ENCODE measurements at regions not wholly inside any gene's neighbourhood (a gene's known extent, or its start where the extent isn't known, plus 50 kb on each side); places are given as distances from the start of the nearest gene placed in this dataset.

DNA sequence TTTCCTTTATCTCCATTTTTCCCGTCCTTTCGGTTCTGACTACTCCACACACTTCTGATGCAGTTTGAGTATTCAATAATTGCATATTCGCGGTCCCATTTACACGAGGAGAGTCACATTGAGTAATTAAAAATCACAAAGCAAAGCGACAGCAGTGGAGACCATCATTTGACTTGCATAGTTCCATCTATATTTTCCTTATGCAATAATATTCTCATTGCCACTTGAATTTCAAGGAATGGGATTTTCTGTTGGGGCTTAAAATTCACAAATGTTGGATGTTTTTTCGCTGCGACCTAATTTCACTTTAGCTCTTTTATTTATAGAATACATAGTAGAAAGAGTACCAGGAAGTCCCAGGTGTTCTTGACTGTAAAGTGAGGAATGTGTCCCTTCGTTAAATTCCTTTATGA is 186.8 kb downstream of the ZEB2 start:
- DNase-seq (ENCODE audit: low read depth): no peak

DNA sequence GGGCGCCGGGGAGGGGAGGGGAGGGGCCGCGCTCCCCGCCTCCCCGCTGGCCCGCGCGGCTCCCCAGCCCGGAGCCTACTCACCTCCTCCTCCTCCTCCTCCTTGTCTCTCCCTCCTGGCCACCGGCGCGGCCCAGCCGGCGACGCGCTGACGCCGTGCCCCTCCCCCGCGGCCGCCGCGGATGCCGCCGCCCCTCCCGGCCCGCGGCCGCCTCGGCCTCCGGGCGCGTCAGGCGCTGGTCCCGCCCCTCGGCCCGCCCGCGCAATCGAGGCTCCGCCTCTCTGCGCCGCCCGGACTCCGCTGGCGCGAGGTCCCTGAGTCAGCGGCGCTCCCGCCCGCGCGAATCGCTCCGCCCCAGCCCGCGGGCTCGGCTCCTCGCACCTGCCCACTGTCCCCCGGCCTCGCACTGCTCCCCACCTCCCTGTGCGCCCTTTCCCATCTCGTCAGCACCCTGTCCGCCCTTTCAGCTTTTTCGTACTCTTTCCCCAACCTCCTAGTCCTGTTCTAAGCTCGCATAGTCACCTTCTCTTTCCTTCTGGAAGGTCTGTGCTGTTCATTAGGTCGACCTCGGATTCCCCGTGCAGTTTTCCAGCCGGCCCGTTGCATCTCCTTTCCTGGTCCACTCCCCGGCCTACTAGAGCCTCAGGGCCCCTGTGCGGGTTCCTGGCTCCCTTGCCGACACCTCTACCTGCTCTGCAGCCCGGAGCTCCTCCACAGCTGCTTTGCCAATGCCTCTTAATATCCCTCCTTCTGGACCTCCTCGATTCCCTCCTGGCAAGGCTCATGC is 187.4 kb downstream of the ZEB2 start:
- DNase-seq (ENCODE audit: low read depth): peak; percentile 73

DNA sequence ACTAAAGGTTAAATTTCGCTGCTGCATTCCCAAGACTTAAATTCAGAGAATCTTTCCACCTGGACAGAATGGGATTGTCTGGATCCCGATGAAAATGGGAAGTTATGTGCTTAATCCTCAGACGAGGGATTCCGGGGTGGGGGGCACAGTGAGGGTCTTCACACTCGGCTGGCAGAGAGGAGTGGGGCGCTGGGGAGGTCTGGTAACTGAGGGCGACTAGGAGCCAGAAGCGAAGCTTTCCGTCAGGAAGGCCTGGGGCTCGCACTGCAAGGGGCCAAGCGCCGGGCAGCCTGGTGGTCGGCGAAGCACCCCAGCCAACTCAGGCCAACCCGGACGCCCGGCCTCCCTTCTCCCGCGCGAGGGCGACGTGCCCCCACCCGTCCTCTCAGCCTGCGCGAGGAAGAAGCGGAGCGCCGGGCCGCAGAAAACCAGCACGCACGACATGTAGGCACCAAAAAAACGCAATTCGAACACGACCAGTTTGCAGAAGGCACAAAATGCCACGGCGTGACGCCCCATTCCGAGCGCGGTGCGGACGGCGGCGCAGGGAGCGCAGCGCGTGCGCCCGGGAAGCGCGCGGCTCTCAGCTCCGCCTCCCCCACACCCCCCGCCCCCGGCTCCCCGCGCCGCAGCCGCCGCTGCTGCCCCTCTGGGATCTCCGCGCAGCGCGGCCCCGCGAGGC is 188.1 kb downstream of the ZEB2 start:
- DNase-seq (ENCODE audit: low read depth): peak; percentile 54

DNA sequence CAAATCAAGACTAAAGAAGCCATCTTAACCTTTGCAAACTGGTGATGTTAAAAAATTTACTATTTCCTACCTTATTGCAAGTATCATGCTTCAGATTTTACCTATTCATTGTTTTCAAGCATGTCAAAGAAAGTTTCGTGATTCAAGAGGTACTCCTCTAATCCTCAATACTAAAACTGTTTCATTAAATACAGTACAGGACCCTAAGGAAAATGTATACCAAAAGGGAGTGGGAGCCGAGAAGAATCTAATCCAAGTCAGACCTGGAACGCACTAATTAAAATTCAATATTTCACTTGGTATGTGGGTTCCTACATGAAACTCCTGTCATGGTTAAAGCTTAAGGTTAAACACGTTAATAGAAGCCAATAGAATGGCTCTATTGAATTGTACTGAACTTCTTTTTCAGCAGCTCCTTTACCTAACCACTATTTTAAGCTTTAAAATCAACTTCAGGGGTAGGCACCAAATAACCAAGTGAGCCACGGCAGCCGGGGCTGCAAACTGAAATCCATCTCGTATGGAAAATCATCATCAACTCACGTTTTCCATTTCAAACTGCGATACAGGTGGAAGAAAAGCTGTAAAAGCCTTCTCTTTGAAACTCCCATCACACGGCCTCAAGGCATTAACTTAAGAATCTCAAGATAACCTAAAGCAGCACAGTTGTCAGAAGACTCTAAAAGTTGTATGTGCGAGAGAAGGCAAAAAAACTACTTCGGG is 188.8 kb downstream of the ZEB2 start:
- no peak for DNase-seq (ENCODE audit: low read depth)

DNA sequence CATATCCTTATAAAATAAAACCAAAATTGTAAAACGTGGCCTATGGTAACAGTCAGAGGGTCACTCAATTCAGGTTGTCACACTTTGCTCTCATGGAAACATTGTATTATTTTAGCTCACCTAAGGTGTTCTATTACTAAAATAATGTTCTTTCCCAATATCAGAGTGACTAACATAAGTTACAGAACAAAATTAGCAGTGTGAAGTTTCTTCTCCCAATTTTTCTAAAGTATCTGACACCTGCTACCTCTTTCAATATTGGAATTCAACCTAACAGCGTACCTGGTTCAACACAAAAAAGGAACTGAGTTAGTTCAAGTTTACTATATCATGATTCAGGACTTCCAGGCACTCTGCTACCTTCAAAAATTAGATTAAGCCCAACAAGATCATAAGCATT is 190.4 kb downstream of the ZEB2 start:
- DNase-seq (ENCODE audit: low read depth): no peak

DNA sequence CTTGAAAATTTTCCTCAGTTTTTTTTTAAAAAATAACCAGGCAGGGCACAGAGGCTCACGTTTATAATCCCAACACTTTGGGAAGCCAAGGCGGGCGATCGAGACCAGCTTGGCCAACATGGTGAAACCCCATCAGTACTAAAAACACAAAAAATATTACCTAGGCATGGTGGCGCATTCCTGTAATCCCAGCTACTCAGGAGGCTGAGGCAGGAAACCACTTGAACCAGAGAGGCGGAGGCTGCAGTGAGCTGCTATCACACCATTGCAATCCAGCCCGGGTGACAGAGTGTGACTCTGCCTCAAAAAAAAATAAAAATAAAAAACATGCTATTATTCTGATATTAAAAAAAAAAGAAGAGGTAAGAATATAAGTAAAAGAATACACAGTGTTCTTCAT is 191.0 kb downstream of the ZEB2 start:
- DNase-seq (ENCODE audit: low read depth): no peak

DNA sequence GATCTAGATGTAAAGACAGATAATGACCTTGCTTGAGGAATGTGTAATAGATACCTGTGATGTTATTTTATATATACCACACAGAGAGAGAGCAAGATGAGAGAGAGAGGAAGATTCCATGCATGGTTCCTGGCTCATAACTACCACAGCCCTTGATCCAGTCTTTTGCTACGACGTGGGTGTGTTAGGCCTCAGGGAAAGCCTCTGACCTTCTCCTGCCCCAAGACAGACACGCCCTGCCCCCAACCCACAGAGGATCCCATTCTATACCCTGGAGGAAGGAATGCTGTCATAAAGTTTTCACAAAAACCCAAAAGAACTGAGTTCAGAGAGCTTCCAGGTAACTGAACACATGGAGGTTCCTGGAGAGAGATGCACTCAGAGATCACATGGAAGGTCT is 193.1 kb downstream of the ZEB2 start:
- no peak for DNase-seq (ENCODE audit: low read depth)

DNA sequence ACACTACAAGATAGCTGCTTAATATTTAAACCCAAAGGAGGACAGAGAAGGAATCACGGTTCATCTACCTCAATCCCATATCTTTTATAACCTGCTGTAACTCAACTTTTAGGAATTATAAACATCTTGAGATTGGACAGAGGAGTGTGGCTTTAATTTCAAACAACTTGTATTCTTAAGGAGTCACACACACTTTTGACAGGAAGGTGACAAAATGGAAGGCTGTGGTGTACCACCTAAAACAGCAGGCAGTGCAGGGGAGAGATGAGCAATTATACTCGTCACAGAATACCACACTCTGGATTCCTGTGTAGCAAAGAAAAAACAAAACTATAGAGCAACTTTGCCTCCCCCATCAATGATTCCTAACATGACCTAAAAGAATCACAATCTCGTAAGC is 194.8 kb downstream of the ZEB2 start:
- no peak for DNase-seq (ENCODE audit: low read depth)

DNA sequence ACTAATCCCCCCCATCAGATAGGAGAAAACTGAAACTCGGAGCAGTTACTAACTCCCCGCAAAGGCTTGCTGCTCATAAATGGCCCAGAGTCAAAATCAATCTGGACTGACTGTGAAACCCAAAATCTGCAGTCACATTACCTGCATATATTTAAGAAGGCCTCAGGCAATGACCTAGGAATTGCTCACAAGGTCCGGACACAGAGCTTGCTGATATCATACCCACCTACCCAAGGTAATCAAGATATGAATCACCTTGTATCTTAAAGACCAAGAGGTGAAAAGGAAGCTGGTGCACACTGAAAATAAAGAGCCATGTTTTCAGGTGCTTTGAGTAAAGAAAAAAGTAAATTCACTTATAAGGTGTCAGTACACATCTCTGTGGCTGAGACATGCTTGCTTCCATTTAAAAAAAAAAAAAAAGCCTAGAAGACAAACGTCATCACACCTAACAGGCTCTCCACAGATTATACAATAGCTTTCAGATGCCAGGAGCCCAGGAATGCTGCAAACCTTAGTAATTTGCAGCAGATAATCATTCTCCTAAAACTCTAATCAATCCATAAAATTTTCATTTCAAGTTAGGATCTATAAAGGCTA is 195.4 kb downstream of the ZEB2 start:
- DNase-seq (ENCODE audit: low read depth): no peak

DNA sequence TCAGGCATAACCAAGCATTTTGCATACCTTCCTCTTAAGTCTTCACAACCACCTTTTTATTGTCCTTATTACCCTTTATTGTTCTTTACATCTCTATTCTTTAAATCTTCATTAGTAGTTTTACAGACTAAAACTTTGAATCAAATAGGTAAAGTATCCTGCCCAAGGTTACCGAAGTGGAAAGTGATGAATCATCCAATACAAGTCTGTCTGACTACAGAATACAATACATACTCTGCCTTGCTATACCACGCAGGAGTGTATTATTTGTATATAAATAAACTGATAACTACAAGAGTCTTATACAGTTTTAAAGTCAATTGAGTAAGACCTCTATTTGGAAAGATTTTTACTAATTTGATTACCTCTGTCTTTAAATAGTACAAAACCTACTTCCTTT is 196.0 kb downstream of the ZEB2 start:
- DNase-seq (ENCODE audit: low read depth): no peak

DNA sequence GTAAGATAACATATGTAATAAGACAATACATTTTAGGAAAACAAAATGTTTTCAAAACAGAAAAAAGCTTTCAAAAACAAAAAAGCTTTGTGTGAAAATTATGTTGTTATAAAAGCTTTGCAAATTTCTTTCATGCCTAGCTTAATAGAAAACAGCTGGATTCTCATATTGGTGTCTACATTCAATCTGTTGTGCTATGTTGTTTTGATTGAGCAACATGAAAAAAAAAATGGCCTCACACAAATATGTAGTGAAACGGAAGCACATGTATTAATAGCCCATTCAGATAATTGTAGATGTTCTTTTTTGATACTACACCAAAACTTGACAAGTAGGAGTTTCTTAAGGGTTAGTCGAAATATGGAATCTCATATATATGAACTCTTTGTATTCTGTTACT is 197.5 kb downstream of the ZEB2 start:
- no peak for DNase-seq (ENCODE audit: low read depth)

DNA sequence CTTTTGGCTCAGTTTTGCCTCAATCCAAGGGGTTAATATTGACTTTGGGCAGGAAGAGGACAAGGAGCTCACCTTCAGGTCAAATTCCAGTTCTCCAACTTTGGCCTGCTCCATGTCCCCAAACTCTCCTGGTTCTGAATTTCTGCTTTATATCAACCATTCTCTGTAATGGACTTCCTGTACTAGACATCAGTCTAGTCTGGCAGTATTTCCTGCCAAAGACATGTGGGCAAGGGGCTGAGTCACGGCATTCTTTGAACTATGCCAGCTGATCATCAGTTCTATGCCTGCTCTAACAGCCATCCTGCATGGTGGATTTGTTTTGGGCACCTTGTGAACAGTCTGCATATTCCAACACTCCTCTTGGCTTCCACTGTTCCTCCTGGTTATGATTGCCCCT is 199.4 kb downstream of the ZEB2 start:
- peak; percentile 29 for DNase-seq (ENCODE audit: low read depth)

DNA sequence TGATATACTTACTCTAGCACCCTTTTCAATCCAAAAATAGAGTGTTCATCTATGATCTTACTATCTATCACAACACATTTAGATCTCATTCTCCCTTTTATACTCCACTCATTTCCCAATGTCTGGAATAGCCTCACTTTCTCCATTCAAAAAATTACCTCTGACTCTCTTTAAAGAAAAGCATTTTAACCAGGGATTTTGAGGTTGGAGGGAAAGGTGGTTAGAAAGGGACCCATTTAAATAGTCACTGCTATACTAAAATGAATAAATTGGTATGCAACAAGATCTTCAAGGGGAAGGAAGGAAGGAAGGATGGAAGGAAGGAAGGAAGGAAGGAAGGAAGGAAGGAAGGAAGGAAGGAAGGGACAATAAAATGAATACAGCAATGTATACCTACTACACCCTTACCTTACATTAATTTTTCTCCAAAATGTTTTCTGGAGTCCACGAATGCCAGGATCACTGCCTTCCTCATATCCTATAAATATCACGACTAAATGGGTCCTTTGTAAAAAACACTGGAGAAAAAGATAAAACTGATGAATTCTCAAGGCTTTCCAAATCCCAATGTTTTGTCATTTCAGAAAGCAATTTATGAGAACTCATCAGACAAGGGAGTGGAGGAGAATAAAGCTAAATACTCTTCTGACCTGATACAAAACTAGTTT is 202.7 kb downstream of the ZEB2 start:
- DNase-seq (ENCODE audit: low read depth): no peak

DNA sequence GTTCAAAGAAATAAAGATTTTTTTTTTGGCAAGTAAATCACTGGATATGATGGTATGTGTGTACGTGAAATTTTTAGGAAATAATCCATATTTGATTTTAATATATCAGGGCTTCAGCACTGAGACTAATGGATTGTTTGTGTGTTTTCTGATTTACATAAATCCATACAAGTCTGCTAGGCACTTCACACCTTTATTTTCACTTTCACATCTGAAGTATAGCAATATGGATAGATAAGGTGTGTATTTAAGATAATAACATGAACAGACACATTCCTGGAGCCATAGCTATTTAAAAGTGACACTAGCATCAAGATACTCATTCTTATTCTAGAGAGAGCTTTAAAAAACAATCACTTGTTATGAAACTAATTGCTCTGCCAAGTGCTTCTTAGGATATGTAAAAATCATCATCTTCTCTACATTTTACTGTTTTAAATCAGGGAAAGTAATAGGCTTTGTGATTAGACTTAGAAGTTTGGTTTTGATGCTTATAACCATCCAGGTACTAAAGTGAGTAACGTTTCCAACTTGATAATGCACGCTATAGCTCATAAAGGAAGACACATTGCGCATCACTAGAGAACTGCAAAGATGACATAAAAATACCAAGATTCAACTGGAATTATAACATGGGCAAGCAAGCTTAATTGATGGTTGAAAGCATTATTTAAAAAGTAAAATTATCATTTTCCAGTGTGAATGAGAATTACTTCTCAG is 208.9 kb downstream of the ZEB2 start:
- no peak for DNase-seq (ENCODE audit: low read depth)

DNA sequence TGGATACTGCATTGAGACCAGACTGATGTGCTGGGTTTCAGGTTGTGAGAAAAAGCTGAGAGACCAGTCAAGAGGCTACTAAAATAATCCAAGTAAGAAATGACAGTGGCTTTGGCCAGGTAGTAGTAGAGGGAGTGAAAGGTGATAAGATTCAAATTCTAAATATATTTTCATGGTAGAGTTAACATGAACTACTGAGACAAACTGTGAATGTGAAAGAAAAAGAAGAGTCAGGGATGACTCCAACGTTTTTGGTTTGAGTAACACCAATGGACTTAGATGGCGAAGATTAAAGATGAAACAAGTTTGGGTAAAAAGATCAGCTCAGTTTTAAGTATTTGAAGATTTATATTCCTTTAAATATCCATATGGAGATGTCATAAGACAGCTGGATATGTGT is 209.4 kb downstream of the ZEB2 start:
- DNase-seq (ENCODE audit: low read depth): no peak

DNA sequence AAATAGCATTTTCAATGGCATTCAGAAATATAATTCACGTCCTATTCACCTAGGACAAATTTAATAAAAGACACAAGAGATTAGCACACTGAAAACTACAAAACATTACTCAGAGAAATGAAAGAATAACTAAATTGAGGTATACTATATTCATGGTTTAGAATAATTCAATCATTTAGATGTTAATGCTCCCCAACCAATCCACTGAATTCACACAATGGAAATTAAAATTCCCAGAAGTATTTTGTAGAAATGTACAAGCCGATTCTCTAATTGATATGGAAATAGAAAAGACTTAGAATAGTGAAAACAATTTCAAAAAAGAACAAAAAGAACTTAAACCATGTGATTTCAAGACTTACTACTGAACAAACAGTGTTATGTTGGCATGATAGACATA is 212.2 kb downstream of the ZEB2 start:
- DNase-seq (ENCODE audit: low read depth): no peak

DNA sequence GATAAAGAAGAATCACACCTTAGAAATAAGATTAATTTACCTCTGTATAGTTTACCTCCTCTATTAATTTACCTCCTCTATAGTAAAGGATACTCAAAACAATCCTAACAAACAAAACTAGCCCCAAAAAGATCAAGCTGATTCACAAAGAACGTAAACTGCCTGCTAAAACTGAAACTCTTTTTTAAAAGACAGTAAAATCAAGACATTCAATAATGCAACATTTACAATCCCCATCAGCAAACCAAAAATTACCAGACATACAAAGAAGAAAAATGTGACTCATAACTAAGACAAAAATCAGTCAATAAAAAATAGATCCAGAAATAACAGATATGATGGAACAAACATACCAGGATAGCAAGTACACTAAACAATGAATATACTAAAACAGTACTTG is 215.7 kb downstream of the ZEB2 start:
- no peak for DNase-seq (ENCODE audit: low read depth)

DNA sequence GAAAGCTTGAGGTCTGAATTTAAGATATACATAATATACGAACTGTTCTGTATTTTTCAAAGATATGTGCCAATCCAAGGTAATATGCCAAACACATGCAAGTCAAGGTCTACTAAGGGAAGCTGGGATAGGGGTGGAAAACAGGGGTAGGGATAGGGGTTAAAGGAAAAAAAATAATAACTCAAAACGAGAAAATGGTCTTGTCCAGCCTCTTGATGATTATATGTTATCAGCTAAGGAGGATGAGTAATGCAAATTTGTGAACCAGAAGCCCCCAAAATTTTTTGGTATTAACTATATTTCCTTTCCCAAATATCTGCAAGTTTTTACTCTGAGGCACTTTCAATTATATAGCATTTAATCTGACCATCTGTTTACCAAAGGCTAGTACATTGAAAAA is 219.3 kb downstream of the ZEB2 start:
- DNase-seq (ENCODE audit: low read depth): no peak

DNA sequence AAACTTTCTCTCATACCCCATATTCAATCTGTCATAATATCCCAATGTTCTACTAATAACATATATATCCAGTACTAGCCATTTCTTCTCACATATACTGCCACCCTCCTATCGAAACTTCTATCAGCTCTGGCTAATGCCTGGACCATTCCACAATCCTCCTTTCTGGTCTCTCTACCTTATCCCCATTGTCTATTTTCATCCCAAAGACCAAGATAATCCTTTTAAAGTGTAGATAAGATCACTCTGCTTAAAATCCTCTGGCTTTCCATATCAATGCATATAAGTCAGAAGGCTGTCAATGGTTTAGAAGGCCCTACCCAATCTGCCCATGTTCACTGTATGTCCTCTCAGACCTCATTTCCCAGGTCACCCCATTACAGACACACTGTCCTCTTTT is 229.6 kb downstream of the ZEB2 start:
- no peak for DNase-seq (ENCODE audit: low read depth)

DNA sequence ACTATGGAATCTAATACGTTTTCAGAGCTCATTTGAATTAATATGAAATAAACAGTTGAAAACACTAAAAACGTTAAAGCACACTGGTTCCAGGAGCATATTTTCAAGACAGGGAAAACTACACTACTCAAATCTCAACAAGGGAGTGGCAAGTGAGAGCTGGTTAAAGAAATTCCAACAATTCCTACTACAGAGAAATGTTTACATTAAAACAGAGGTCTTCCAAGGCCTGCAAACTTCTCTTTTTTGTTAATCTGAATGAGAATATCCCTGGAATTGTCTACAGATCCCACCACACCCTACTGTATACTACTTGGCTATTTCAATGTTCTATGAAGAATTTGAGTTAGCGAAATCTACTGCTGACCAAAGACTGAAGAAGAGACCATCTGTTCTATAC is 231.5 kb downstream of the ZEB2 start:
- no peak for DNase-seq (ENCODE audit: low read depth)

DNA sequence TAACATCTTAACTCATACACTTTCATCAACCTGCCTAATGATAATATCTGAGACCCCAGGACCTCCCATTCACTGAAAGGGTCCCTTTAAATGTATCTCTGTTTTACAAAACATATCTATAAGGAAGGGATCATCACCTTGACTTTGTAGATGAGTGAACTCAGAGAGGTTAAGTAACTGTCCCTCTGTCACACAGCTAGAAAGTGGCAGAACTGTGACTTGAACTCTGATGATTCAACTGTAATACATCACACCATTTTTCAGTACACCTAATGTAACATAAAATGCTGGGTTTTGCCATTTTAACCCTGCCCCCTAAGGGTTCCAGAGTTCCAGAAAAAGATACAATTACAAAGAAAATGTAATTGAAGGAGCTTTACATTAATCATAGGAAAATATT is 234.6 kb downstream of the ZEB2 start:
- DNase-seq (ENCODE audit: low read depth): no peak

DNA sequence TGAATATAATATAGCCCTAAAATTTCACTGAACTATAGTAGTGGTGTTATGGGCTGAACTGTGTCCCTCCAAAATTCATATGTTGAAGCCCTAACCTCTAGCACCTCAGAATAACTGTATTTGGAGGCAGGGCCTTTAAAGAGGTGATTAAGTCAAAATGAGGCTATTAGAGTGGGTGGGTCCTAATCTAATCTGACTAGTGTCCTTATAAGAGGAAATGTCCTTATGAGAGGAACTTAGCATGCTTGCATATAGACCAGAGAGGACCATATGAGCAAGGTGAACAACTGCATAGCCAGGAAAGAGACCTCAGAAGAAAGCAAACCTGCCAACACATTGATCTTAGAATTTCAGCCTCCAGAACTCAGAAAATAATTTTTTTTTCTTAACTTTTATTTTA is 238.4 kb downstream of the ZEB2 start:
- DNase-seq (ENCODE audit: low read depth): no peak

Measured in T follicular helper cell (primary cell).